ENCODE measurements at regions not wholly inside any gene's neighbourhood (a gene's known extent, or its start where the extent isn't known, plus 50 kb on each side); places are given as distances from the start of the nearest gene placed in this dataset.

- TF ChIP-seq ZNF532 (CRISPR knock-in tag; IDR thresholded peaks at IDR 0.05; ENCODE audit: borderline replicate concordance) (no peak), ZBTB43 (CRISPR knock-in tag; IDR thresholded peaks at IDR 0.05) (no peak), PRDM15 (CRISPR knock-in tag; IDR thresholded peaks at IDR 0.05) (no peak), ATF2 (CRISPR knock-in tag; IDR thresholded peaks at IDR 0.05; ENCODE audit: borderline replicate concordance, low read depth) (no peak), NR3C1 (CRISPR knock-in tag; conservative IDR thresholded peaks at IDR 0.05; ENCODE audit: low read depth) (no peak), ZNF425 (CRISPR knock-in tag; conservative IDR thresholded peaks at IDR 0.05) (no peak), ATF3 (CRISPR knock-in tag; conservative IDR thresholded peaks at IDR 0.05) (no peak), MXD4 (CRISPR knock-in tag; IDR thresholded peaks at IDR 0.05; ENCODE audit: borderline replicate concordance) (no peak)
Measured at GRCh38 chr12:85606455-85606854, 229.8 kb downstream of the RASSF9 start (continued).

GRCh38 chr12:85609778-85610177 is 226.4 kb downstream of the RASSF9 start:
- no peak for ATAC-seq
- Mint-ChIP-seq H3K36me3 (no peaks in the 10 kb centered on the region), H3K27me3 (ENCODE audit: low read depth) (no peaks in the 10 kb centered on the region), H3K4me1 (no peaks in the 10 kb centered on the region), H3K9me3 (peaks cover 6% of the 10 kb centered on the region), H3K4me3 (no peak overlapping the region), H3K27ac (no peak overlapping the region)
- ChIA-PET CTCF (no interaction called here), POLR2A (no interaction called here)
- no peak for DNase-seq (ENCODE audit: low spot score)
- TF ChIP-seq ATF6 (CRISPR knock-in tag; IDR thresholded peaks at IDR 0.05) (no peak), ELF4 (CRISPR knock-in tag; IDR thresholded peaks at IDR 0.05; ENCODE audit: low read depth) (no peak), TEAD1 (CRISPR knock-in tag; IDR thresholded peaks at IDR 0.05) (no peak), IRF1 (CRISPR knock-in tag; IDR thresholded peaks at IDR 0.05) (no peak), E2F4 (CRISPR knock-in tag; IDR thresholded peaks at IDR 0.05; ENCODE audit: borderline replicate concordance, low read depth) (no peak), IRF2 (CRISPR knock-in tag; IDR thresholded peaks at IDR 0.05; ENCODE audit: borderline replicate concordance, low read depth) (no peak)

Data from WTC11 (cell line).